HepG2 (cell line): ENCODE measurements at regions not wholly inside any gene's neighbourhood (a gene's known extent, or its start where the extent isn't known, plus 50 kb on each side); places are given as distances from the start of the nearest gene placed in this dataset.

Source experiments
- ATAC-seq: fragments of 200-7000 bp; cut with Tn5 transposase; 3 replicates; pipeline ENCODE4 v1.9.1; 2020; ENCODE audit warnings: mild to moderate bottlenecking, moderate library complexity
- BruUV-seq: library from RNA; stranded (reverse); fragments of 400-500 nt; replicated peaks from 2 replicates; lab custom pipeline; 2021; lab: Mats Ljungman, UMichigan
- CTCF ChIA-PET: fragments of 300-600 bp; formaldehyde crosslinking; extraction: SDS; loops from one replicate; lab custom pipeline; 2021; ENCODE audit warnings: low total read pairs, inconsistent platforms, low intra/inter-chr PET ratio; lab: Yijun Ruan, JAX
- POLR2A ChIA-PET: fragments of 350-600 bp; sonication (Branson Sonifier 250); formaldehyde crosslinking; loops from one replicate; lab custom pipeline; 2020; ENCODE audit warnings: antibody characterized with exemption, inconsistent platforms; lab: Yijun Ruan, JAX
- DNase-seq: peaks from one replicate; pipeline ENCODE4 v3.0.0-alpha.2; 2015; ENCODE audit warnings: low spot score
- FAIRE-seq: peaks from 3 replicates; lab custom pipeline; 2011; peaks lifted over from hg19 to GRCh38; lab: Jason Lieb, UNC
- H2AFZ ChIP-seq: one replicate; pipeline ENCODE4 v1.6.1; 2011; ENCODE audit warnings: low read length, inconsistent platforms
- H3K27ac ChIP-seq: fragments of 300-600 bp; 3 replicates; pipeline ENCODE4 v1.8.0; 2011; ENCODE audit warnings: mixed run types, mild to moderate bottlenecking, mixed read lengths, low read length, inconsistent platforms; ENCODE audit not compliant: insufficient read depth; ENCODE audit errors: extremely low read length
- H3K27me3 ChIP-seq, 2 experiments: fragments of 200-600 bp in 1 of 2; 2 replicates in 1 of 2; 3 replicates in 1 of 2; pipeline versions ENCODE4 v1.6.0 to v1.8.0; 2011; ENCODE audit warnings: low read length in 2 of 2, mild to moderate bottlenecking in 2 of 2, moderate library complexity in 2 of 2, inconsistent platforms in 1 of 2; ENCODE audit not compliant: insufficient read depth in 2 of 2, control insufficient read depth in 1 of 2
- H3K36me3 ChIP-seq, 2 experiments: fragments of 200-600 bp in 1 of 2; replicated peaks in 1 of 2; 2 replicates in 1 of 2; 3 replicates in 1 of 2; pipeline versions ENCODE4 v1.5.1 to v1.8.0; 2011; ENCODE audit warnings: low read length in 2 of 2, inconsistent platforms in 1 of 2; ENCODE audit not compliant: insufficient read depth in 2 of 2, control insufficient read depth in 1 of 2
- H3K4me1 ChIP-seq: 2 replicates; pipeline ENCODE4 v1.5.1; 2012; ENCODE audit warnings: low read length, inconsistent platforms; ENCODE audit not compliant: insufficient read depth
- H3K4me2 ChIP-seq: 2 replicates; pipeline ENCODE4 v1.6.0; 2011; ENCODE audit warnings: low read depth, low read length, inconsistent platforms
- H3K4me3 ChIP-seq, 3 experiments: fragments of 200-600 bp in 1 of 3; sonication (generic), shearing (Covaris generic) in 1 of 3; replicated peaks in 1 of 3; 2 replicates each; pipeline ENCODE4 v1.5.1; 2011 to 2016; ENCODE audit warnings: low read length in 3 of 3, inconsistent platforms in 2 of 3, low read depth in 2 of 3, mild to moderate bottlenecking in 2 of 3, control low read depth in 1 of 3, mixed read lengths in 1 of 3; ENCODE audit not compliant: insufficient read depth in 1 of 3
- H3K79me2 ChIP-seq: one replicate; pipeline ENCODE4 v1.6.1; 2011; ENCODE audit warnings: low read length, inconsistent platforms; ENCODE audit not compliant: insufficient read depth
- H3K9ac ChIP-seq: 2 replicates; pipeline ENCODE4 v1.6.0; 2011; ENCODE audit warnings: mild to moderate bottlenecking, low read depth, low read length, inconsistent platforms; ENCODE audit not compliant: insufficient read depth
- H3K9me3 ChIP-seq: 2 replicates; pipeline ENCODE4 v1.5.1; 2012; ENCODE audit warnings: mild to moderate bottlenecking, low read length
- H4K20me1 ChIP-seq: 2 replicates; pipeline ENCODE4 v1.6.0; 2011; ENCODE audit warnings: inconsistent platforms, mild to moderate bottlenecking, low read length, moderate library complexity; ENCODE audit not compliant: insufficient read depth
- ARNT2 ChIP-seq: sonication (generic); formaldehyde crosslinking; IDR thresholded peaks from 2 replicates; pipeline ENCODE4 v1.8.0; 2022; ENCODE audit warnings: mild to moderate bottlenecking, low read depth, missing genetic modification reagents, moderate library complexity
- CBX2 ChIP-seq, 2 experiments: fragments of 200-600 bp in 1 of 2; sonication (generic); formaldehyde crosslinking in 1 of 2; IDR thresholded peaks; 2 replicates each; pipeline versions ENCODE4 v1.7.0 to v1.8.1; 2018 to 2022; ENCODE audit warnings: low read depth in 2 of 2, low read length in 1 of 2, mild to moderate bottlenecking in 1 of 2, missing genetic modification reagents in 1 of 2
- HNF1B ChIP-seq: sonication (generic); formaldehyde crosslinking; IDR thresholded peaks from 2 replicates; pipeline ENCODE4 v1.5.1; 2020; ENCODE audit warnings: mild to moderate bottlenecking, moderate library complexity, missing genetic modification reagents
- MTF2 ChIP-seq: sonication (generic); formaldehyde crosslinking; IDR thresholded peaks from 2 replicates; pipeline ENCODE4 v1.5.0; 2020; ENCODE audit warnings: missing genetic modification reagents, borderline replicate concordance
- TFDP1 ChIP-seq: IDR thresholded peaks from 2 replicates; pipeline ENCODE4 v1.6.1; 2016; ENCODE audit warnings: missing compliant biosample characterization, missing genetic modification reagents, borderline replicate concordance
- THRA ChIP-seq: sonication (generic); formaldehyde crosslinking; IDR thresholded peaks from 2 replicates; pipeline ENCODE4 v1.4.0; 2020; ENCODE audit warnings: missing genetic modification reagents, borderline replicate concordance
- TP53 ChIP-seq: sonication (generic); formaldehyde crosslinking; conservative IDR thresholded peaks from 2 replicates; pipeline ENCODE4 v1.4.0; 2020; ENCODE audit warnings: missing genetic modification reagents
- ZFP82 ChIP-seq: sonication (generic); formaldehyde crosslinking; IDR thresholded peaks from 2 replicates; pipeline ENCODE4 v1.5.1; 2020; ENCODE audit warnings: mild to moderate bottlenecking, missing genetic modification reagents, borderline replicate concordance
- WGBS: methylation state at CpG from one replicate; pipeline ENCODE4 v1.1.6; 2017; ENCODE audit warnings: low lambda C conversion rate; 5-methylcytosine and 5-hydroxymethylcytosine counted together
- in situ Hi-C: cut with HindIII; loops from 2 replicates; pipeline ENCODE4 v1.10.0; 2017; ENCODE audit warnings: low pct_unique_long_range_greater_than_20kb; ENCODE audit not compliant: extremely low pct_ligation_motif_present
- intact Hi-C: fragments of 100-400 bp; cut with micrococcal nuclease; formaldehyde crosslinking; loops from one replicate; pipeline ENCODE4 v1.10.0; 2022; ENCODE audit not compliant: unreplicated experiment

DNA sequence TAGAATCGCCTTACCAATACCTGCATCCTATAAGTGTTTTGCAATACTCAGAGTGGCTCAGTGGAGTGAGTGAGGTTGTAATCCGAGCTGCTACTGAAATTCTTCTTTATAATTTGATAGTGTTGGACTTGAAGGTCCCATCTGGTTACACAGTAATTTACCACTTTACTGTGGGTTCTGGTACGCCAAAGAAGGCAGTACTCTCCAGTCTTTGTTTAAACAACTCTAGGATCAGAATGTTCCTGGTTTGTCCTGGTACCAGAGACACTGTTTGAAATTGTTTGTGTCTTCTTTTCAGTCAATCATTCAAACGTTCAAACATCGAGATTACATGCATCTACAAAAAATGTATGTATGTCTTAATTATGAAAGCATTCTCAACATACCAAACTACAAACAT is 51.3 kb upstream of the AMN1 start:
- H3K4me2 ChIP-seq, result no peak overlapping the region
- no peak overlapping the region for H3K4me3 ChIP-seq
- DNase-seq (no peak), FAIRE-seq (no peak), ATAC-seq (no peak)
- no peak for TF ChIP-seq TFDP1
- H3K79me2 ChIP-seq, result no peaks in the 10 kb centered on the region
- H3K36me3 ChIP-seq, result no peaks in the 10 kb centered on the region
- in situ Hi-C loops (no loop called here), intact Hi-C loops (no loop called here)
- BruUV-seq, result no TSS peak
- H3K9me3 ChIP-seq, result no peaks in the 10 kb centered on the region
- no peaks in the 10 kb centered on the region for H4K20me1 ChIP-seq
- no peak overlapping the region for H3K27ac ChIP-seq
- no peaks in the 10 kb centered on the region for H3K27me3 ChIP-seq
- ChIA-PET POLR2A (no interaction called here), CTCF (no interaction called here)
- H3K9ac ChIP-seq, result no peak overlapping the region
- no peak overlapping the region for H2AFZ ChIP-seq
- 46% methylated on average over 5 of the region's 5 CpGs for whole genome bisulfite sequencing
- 0 out of 2 replicates have a peak, but pooled peaks cover 5% of the 10 kb centered on the region for H3K4me1 ChIP-seq

DNA sequence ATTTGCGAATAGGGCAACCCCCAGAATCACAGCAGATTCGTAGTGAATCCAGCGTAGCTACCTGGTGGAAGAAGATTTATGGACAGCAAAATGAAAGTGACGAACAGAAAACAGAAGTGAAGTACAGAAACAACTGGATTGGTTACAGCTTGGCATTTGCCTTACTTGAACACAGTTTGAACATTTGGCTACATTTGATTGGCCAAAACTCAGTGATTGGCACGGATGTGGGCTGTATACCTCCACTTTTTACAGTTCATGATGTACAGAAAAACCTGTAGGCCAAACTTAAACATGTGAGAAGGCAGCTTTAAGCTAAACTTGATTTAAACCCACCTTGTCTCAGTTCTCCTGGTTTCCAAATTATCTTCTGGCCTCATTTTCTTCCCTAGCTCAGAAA is 49.9 kb upstream of the AMN1 start:
- in situ Hi-C loops (no loop called here), intact Hi-C loops (loop anchor here (10.0 kb wide), 1 partner anchor 54 kb away; the partner anchor contains the start of gene AMN1)
- Histone ChIP-seq H3K9me3 (no peaks in the 10 kb centered on the region), H3K27me3 (no peaks in the 10 kb centered on the region), H3K36me3 (no peaks in the 10 kb centered on the region), H4K20me1 (no peaks in the 10 kb centered on the region), H3K27ac (no peak overlapping the region), H3K4me1 (peaks cover 14% of the 10 kb centered on the region), H2AFZ (peak overlapping the region; percentile 43), H3K79me2 (no peaks in the 10 kb centered on the region), H3K9ac (no peak overlapping the region), H3K4me2 (no peak overlapping the region), H3K4me3 (no peak overlapping the region)
- TF ChIP-seq ARNT2 (CRISPR knock-in tag), result no peak
- no peak for TF ChIP-seq MTF2 (CRISPR knock-in tag)
- no peak for TF ChIP-seq ZFP82 (CRISPR knock-in tag)
- no peak for TF ChIP-seq HNF1B (CRISPR knock-in tag)
- no peak for TF ChIP-seq CBX2 (IDR thresholded peaks at IDR 0.05; ENCODE audit: low read depth, low read length)
- no peak for TF ChIP-seq CBX2 (CRISPR knock-in tag; IDR thresholded peaks at IDR 0.05; ENCODE audit: low read depth)
- no peak for TF ChIP-seq TP53 (CRISPR knock-in tag)
- TF ChIP-seq THRA, result no peak
- ATAC-seq (no peak), DNase-seq (no peak), FAIRE-seq (no peak)
- ChIA-PET POLR2A (no interaction called here), CTCF (no interaction called here)
- BruUV-seq, result no TSS peak
- WGBS, result 86% methylated on average over 5 of the region's 5 CpGs
